EH (cell line): ENCODE measurements at regions not wholly inside any gene's neighbourhood (a gene's known extent, or its start where the extent isn't known, plus 50 kb on each side); places are given as distances from the start of the nearest gene placed in this dataset.

ENCODE experiments used
- DNase-seq: peaks from one replicate; pipeline ENCODE4 v3.0.0-alpha.2; 2015; ENCODE audit warnings: low read depth

DNA sequence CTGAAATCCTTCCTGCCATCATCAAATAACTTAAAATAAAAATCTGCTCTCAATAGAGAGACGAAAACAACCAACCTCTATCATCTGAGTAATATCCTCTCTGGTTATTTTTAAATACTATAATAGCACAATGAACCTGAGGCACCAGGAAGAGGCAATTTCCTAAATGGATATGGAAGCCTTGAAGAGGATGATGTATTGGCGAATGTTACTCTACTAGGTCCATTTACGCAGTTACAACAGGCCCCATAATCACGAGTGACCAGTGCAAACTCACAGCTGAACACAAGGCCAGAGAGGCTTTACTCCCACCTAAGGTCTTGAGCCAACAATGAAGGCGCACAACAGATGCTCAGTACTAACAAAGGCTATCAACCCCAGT is 678.8 kb upstream of the NR3C2 start:
- DNase-seq, result no peak

DNA sequence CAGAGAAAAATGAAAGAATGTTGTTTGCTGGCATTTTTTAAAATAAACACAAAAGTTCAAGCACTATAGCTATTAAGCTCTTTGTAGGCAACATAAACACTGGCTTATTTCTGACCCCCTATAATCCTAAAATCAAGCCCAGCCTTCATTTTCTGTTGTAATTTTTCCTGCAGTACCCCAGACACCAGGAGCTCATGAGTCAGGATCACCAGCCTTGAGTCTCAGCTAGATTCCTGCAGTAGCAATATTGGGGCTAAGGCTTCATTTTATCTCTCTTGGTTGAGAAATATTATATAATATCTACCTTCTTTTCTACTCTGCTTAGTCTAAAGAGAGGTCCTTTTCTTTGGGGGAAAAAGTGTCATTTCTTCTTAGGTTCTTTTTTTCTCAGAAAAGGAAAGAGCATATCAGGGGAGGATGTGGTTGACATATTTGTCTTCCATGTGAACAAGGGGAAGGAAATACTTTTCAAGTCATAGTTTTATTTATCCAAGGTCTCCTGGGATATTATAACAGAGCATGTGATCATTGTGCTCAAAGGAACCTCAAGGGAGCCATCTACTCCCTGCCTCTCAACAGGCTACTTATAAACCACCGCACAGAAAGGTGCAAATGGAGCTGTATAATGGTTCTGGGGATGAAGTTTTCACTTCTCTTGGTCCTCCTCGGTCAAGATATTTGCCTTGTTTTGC is 678.3 kb upstream of the NR3C2 start:
- peak; percentile 65 for DNase-seq

GRCh38 chr4:149116806-149117205 is 674.6 kb upstream of the NR3C2 start:
- no peak for DNase-seq

DNA sequence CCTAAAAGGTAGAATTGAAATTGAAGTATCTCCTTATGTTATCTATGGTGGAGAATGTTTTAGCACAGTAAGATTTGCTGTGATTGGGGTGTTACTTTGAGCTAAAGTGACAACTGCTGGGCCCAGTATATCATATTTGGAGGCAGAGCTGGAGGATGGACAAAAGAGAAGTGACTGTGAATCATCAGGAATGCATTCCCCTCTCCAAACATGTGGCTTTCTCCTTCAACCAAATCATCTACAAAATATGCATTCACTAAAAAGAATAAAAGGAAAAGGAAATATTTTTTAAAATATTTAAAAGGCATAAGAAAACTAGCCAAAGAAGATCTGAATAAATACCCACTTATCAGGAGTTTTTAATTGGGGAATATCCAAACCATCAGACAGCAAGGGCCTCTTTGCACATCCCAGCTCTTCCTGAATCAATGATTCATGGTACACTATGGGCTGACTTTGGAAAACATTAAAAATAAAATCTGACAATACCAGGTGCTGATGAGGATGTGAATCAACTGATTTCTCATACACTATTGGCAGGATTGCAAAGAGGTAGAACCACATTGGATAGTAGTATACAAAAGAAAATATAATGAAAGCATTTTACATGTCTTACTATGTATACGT is 671.7 kb upstream of the NR3C2 start:
- peak; percentile 91 for DNase-seq

DNA sequence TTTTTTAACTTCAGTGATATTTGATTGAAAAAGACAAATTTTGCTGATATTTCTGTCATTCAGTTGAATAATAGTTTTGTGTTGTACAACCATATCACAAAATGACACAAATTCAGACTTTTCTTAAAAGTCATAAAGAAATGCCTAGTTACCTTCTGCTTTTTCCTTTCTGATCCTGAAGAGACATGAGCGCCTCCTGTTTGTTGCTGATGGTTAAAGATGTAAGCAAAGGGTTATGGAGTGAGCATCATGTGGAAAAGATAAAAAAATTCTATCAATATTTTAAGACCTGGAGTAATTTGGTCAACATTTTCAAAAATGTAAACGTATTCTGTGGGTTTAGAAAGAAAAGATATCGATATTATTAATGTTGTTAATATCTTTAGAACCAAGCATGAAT is 669.9 kb upstream of the NR3C2 start:
- no peak for DNase-seq

GRCh38 chr4:149110481-149110880 is 668.3 kb upstream of the NR3C2 start:
- no peak for DNase-seq

DNA sequence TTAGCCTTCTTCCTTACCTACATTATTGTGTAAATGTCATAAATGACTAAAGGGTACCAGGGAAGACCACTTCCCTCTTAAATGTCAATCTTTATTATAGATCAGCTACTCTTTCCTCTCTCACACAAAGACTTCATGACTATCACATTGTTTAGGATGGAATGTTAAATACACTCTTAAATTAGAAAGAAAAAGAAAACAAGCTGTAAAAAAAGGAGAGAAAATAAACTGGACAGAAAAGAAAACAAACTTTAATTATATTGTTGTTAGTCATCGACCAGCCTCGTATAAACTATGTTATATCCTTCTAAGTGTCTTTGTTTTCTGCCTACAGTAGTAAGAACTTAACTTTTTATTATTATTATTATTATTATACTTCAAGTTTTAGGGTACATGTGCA is 666.4 kb upstream of the NR3C2 start:
- peak; percentile 76 for DNase-seq

DNA sequence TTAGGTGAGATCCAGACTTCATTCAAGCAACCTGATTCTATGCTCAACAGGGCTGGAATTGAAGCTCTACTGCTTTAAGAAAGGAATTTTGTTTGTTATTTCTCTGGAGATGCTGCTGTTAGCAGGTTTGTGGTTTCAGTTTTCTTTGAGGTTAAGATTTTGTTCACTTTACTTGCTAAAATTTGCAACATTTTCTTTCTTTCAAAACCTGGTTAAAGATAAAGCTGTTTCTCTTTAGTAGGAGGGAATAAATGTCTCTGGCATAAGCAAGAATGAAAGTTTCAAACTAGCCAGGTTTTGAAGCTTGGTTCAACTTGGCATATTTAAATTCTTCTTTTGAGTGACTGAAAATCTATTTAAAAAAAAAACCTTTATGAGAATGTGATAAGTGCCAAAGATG is 660.6 kb upstream of the NR3C2 start:
- DNase-seq, result no peak

DNA sequence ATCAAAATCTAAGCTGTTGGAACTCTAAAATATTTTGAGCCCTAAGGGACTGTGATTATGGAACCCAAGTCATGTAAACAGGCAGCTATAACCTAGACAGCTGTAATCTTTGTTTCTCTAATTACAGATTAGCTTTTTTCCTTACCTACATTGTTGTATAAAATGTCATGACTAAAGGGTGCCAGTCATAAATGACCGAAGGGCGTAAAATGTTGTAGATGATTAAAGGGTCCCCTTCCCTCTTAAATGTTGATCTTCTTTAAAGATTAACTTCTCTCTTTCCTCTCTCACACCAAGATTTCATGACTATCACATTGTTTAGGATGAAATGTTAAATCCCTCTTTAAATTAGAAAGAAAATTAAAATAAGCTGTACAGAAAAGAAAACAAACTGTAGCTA is 659.4 kb upstream of the NR3C2 start:
- no peak for DNase-seq

DNA sequence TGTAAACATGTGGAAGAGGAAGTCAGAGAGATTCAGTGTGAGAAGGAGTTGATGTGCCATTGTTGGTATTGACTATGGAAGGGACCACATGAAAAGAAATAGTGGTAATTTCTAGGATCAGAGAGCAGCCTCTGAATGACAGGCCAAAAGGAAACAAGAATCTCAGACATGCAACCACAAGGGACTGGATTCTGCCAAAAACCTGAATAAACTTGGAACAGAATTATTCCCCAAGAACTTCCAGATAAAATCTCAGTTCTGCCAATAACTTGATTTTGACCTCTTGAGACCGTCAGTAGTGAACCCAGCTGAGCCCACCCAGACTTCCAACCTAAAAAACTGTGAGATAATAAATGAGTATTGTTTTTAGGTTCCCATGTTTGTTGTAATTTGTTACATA is 653.6 kb upstream of the NR3C2 start:
- peak; percentile 3 for DNase-seq

DNA sequence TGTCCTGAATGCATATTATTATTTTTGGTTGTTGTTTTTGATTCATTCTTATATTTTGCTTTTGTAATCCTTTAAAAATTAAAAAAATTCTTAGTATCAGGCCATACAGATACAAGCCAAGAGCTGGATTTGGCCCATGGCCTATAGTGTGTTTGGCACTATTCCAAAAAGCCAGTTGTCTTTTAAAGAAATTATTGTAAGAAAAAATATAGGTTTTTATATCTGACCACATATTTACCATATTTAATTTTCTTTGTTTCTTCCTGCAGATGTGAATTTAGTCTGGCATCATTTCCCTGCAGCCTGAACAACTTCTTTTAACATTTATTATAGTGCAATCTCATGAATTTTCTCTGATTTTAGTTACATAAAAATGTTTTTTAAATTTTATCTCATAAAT is 652.8 kb upstream of the NR3C2 start:
- no peak for DNase-seq

DNA sequence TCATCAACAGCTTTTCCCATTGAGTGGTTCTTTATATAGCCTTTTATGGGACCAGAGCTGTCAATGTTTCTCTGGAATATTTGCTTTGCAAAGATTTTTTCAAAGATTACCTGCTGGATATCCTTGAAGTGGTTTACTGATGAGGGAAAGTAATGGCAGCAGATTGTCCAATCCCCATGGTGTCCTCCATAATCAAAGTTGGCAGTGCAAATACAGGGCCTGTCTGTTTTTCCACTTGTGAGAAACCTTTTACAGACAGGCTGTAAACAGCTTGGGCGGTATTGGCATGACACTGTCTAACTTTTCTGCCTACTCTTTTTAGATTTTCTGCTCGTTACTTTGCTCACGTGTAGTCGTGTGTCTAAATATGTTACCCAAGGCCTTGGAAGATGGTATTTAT is 641.9 kb upstream of the NR3C2 start:
- no peak for DNase-seq

GRCh38 chr4:149077181-149077580 is 635.0 kb upstream of the NR3C2 start:
- no peak for DNase-seq

GRCh38 chr4:149076401-149076800 is 634.2 kb upstream of the NR3C2 start:
- no peak for DNase-seq

DNA sequence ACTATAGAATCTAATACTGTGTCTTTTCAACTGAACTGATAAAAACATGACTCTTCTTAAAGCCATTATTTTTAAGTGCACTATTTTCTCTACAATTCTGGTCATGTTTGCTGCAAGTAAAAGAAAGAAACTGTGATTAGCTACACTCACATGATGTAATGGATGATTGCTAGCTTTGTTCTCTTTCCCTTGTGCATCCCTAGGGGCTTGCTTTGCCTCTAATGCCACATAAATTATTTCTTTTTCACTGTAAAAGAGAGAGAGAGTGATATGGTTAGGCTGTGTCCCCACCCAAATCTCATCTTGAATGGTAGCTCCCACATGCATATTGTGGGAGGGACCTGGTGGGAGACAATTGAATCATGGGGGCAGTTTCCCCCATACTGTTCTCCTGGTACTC is 630.2 kb upstream of the NR3C2 start:
- no peak for DNase-seq

- DNase-seq, result no peak
Measured at GRCh38 chr4:149065753-149066152, 623.5 kb upstream of the NR3C2 start.

DNA sequence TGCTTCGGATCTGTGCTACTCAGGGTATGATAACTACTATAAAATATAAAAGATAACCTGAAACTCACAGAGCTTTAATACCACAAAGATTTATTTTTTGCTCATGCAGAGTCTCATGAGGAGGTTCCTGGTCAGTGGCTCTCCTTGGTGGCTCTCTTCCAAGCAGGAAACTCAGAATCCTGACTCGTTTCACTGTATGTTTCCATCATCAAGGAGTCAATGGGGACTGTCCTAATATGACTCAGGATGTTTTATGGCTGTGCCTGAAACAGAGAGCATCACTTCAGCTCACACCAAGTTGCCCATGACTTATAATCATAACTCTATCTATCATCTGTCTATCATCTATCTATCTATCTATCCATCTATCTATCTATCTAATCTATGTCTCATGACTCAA is 620.8 kb upstream of the NR3C2 start:
- no peak for DNase-seq

DNA sequence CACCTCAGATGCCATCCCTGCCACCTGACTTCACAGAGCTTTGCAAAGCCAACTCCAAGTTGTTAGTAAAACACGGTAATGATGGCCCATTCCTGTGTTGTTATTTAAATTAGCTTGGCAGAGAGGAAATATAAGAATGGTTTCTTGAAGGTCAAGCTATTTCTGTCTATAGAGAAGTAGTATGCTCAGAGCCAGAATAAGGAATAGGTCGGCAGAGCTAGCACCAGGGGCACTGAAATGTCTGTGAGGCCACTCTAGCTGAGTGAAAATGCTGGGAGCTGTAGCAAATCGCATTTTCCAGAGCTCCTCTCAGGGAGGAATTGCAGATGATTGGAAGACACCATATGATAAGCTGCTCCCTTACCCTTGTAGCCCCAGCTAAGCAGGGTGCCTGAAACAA is 615.4 kb upstream of the NR3C2 start:
- DNase-seq, result no peak

GRCh38 chr4:149056615-149057014 is 614.4 kb upstream of the NR3C2 start:
- DNase-seq, result no peak

DNA sequence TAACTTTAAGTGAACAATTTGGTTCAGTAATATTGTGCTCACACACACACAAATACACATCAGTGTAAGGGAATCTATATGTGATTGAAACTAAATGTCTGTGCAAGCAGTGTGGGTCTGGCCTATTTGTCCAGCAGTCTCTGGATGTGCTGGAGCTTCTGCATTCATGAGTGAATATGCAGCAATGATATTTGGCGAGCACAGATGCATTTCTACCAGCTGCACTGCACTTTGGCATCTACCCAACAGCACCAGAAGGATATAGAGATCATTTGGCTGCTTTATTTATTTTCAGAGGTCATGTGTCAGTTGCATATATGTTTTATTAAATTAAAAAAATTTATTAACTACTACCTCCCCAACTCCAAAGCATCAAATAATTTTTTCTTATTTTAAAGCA is 613.4 kb upstream of the NR3C2 start:
- DNase-seq, result no peak

DNA sequence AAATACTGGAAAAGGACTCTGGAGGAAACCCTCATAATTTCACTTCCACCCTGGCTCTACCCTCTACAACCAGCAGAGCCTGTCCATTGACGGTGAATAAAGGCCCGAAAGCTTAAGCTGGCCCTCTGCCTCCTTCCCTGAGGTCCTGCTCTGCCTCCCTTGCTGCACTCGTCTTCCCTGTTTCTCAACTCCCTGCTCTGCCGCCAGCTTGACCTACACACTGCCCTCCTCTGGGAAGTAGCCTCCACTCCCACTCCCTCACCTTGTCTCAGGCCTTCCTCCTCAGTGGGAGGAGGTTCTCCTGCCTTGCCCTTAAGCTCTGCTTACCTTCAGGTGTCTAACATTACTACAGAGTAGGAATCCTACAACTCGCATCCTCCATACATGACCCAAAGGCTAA is 608.6 kb upstream of the NR3C2 start:
- DNase-seq, result no peak

DNA sequence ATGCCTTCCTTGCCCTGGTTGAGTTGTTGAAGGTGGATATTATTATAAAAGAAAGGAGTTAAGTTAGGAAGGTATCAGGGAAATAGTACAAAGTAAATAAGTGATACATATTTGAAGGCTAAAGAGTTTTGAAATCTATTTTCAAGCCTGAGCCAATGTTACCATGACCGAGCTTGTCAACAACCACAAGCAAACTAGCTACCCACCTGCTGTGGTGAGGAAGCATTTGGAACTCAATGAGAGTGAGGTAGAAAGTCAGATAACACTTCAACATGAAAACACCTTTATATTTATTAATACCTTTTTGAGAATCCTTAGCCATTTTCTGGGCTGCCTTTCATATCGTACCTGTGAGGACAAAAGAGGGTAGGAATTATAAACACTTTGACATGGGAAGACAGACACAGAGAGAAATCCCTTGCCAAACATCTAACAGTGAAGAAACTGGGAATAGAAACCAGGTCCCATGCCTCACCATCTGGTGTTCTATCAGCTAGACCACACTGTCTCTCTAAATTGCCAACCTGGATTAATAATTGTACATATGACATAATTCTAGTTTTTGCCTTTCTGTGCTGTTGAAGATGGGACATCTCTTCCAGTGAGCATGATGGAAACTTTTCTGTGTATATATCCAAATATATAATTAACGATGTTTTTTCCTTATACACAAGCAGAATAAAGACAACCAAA is 606.4 kb upstream of the NR3C2 start:
- DNase-seq, result no peak

GRCh38 chr4:149047368-149047767 is 605.2 kb upstream of the NR3C2 start:
- no peak for DNase-seq

DNA sequence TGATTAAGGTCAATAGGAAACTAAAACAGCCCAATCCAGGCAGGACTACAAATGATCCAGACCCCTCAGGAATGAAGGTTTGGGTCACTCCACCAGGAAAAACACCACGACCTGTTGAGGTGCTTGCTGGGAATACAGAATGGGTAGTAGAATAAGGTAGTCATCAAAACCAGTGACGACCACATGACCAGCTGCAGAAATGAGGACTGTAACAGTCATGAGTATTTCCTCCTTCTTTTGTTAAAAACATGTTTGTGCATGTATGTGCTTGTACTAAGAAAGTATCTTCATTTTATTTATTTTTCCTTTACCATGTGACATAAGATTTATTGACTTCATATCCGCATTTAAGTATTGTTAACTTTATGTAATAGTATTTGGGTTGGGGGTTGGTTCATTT is 603.5 kb upstream of the NR3C2 start:
- DNase-seq, result no peak
